ENCODE measurements at regions not wholly inside any gene's neighbourhood (a gene's known extent, or its start where the extent isn't known, plus 50 kb on each side); places are given as distances from the start of the nearest gene placed in this dataset.

GRCh38 chr5:1723957-1724821, 75.4 kb downstream of the MRPL36 start:
- peaks cover 3% of the 10 kb centered on the region for H3K27me3 Mint-ChIP-seq (ENCODE audit: low read depth)
- no peak for DNase-seq (ENCODE audit: low spot score)
- peaks cover 27% of the 10 kb centered on the region for H3K4me1 Mint-ChIP-seq
- POLR2A ChIA-PET: no interaction called here
- no peak for ATAC-seq
- no peak overlapping the region for H3K27ac Mint-ChIP-seq
- H3K4me3 Mint-ChIP-seq: no peak overlapping the region; the same call in 1 of the 2 replicates
- TF ChIP-seq ZNF317 (CRISPR knock-in tag; IDR thresholded peaks at IDR 0.05; ENCODE audit: borderline replicate concordance, low read depth): no peak
- no peak for TF ChIP-seq FOXJ3 (CRISPR knock-in tag; IDR thresholded peaks at IDR 0.05; ENCODE audit: borderline replicate concordance)
- TF ChIP-seq ZNF138 (CRISPR knock-in tag; conservative IDR thresholded peaks at IDR 0.05): no peak
- TF ChIP-seq ZNF512 (CRISPR knock-in tag; IDR thresholded peaks at IDR 0.05; ENCODE audit: borderline replicate concordance): no peak
- TF ChIP-seq SMAD4 (CRISPR knock-in tag; IDR thresholded peaks at IDR 0.05): no peak
- TF ChIP-seq SP1 (CRISPR knock-in tag; conservative IDR thresholded peaks at IDR 0.05): no peak
- no peak for TF ChIP-seq ZNF219 (CRISPR knock-in tag; IDR thresholded peaks at IDR 0.05; ENCODE audit: borderline replicate concordance)
- no peak for TF ChIP-seq OVOL2 (CRISPR knock-in tag; IDR thresholded peaks at IDR 0.05; ENCODE audit: borderline replicate concordance)
- TF ChIP-seq FOXP1 (CRISPR knock-in tag; IDR thresholded peaks at IDR 0.05; ENCODE audit: borderline replicate concordance): no peak
- TF ChIP-seq AR (CRISPR knock-in tag; IDR thresholded peaks at IDR 0.05): no peak
- H3K9me3 Mint-ChIP-seq: peaks cover 14% of the 10 kb centered on the region
- H3K36me3 Mint-ChIP-seq: peaks cover 14% of the 10 kb centered on the region
- CTCF ChIA-PET: interaction anchor here (0.9 to 1.3 kb wide), 3 partner anchors 10 to 57 kb away, joined by 3 to 6 read pairs (median 4); no protein-coding TSS in a partner anchor

- DNase-seq (ENCODE audit: low spot score): no peak
- ChIA-PET CTCF (no interaction called here), POLR2A (no interaction called here)
- no peak overlapping the region for H3K4me3 Mint-ChIP-seq
- peaks cover 3% of the 10 kb centered on the region for H3K27me3 Mint-ChIP-seq (ENCODE audit: low read depth)
- peaks cover 21% of the 10 kb centered on the region for H3K9me3 Mint-ChIP-seq
- no peak for TF ChIP-seq TP53 (CRISPR knock-in tag; IDR thresholded peaks at IDR 0.05)
- no peak for TF ChIP-seq ESRRA (CRISPR knock-in tag; IDR thresholded peaks at IDR 0.05; ENCODE audit: borderline replicate concordance)
- TF ChIP-seq AR (CRISPR knock-in tag; IDR thresholded peaks at IDR 0.05): no peak
- no peak for TF ChIP-seq SOX15 (CRISPR knock-in tag; IDR thresholded peaks at IDR 0.05)
- TF ChIP-seq ZNF425 (CRISPR knock-in tag; conservative IDR thresholded peaks at IDR 0.05): no peak
- TF ChIP-seq NFATC4 (CRISPR knock-in tag; IDR thresholded peaks at IDR 0.05): no peak
- no peak for TF ChIP-seq ETV6 (CRISPR knock-in tag; IDR thresholded peaks at IDR 0.05)
- no peak for TF ChIP-seq SP1 (CRISPR knock-in tag; conservative IDR thresholded peaks at IDR 0.05)
- H3K27ac Mint-ChIP-seq: no peak overlapping the region
- ATAC-seq: no peak
- H3K4me1 Mint-ChIP-seq: peaks cover 27% of the 10 kb centered on the region
- peaks cover 21% of the 10 kb centered on the region for H3K36me3 Mint-ChIP-seq
These were observed 76.2 kb downstream of the MRPL36 start for GRCh38 chr5:1723476-1723875.

Data from WTC11 (cell line).